HepG2 (cell line): ENCODE measurements at regions not wholly inside any gene's neighbourhood (a gene's known extent, or its start where the extent isn't known, plus 50 kb on each side); places are given as distances from the start of the nearest gene placed in this dataset.

Experiments used
- ATAC-seq: fragments of 200-7000 bp; cut with Tn5 transposase; 3 replicates; pipeline ENCODE4 v1.9.1; 2020; ENCODE audit warnings: mild to moderate bottlenecking, moderate library complexity
- BruUV-seq: library from RNA; stranded (reverse); fragments of 400-500 nt; replicated peaks from 2 replicates; lab custom pipeline; 2021; lab: Mats Ljungman, UMichigan
- CTCF ChIA-PET: fragments of 300-600 bp; formaldehyde crosslinking; extraction: SDS; loops from one replicate; lab custom pipeline; 2021; ENCODE audit warnings: low total read pairs, inconsistent platforms, low intra/inter-chr PET ratio; lab: Yijun Ruan, JAX
- POLR2A ChIA-PET: fragments of 350-600 bp; sonication (Branson Sonifier 250); formaldehyde crosslinking; loops from one replicate; lab custom pipeline; 2020; ENCODE audit warnings: antibody characterized with exemption, inconsistent platforms; lab: Yijun Ruan, JAX
- DNase-seq: peaks from one replicate; pipeline ENCODE4 v3.0.0-alpha.2; 2015; ENCODE audit warnings: low spot score
- FAIRE-seq: peaks from 3 replicates; lab custom pipeline; 2011; peaks lifted over from hg19 to GRCh38; lab: Jason Lieb, UNC
- H2AFZ ChIP-seq: one replicate; pipeline ENCODE4 v1.6.1; 2011; ENCODE audit warnings: low read length, inconsistent platforms
- H3K27ac ChIP-seq: fragments of 300-600 bp; 3 replicates; pipeline ENCODE4 v1.8.0; 2011; ENCODE audit warnings: mixed run types, mild to moderate bottlenecking, mixed read lengths, low read length, inconsistent platforms; ENCODE audit not compliant: insufficient read depth; ENCODE audit errors: extremely low read length
- H3K27me3 ChIP-seq, 2 experiments: fragments of 200-600 bp in 1 of 2; 2 replicates in 1 of 2; 3 replicates in 1 of 2; pipeline versions ENCODE4 v1.6.0 to v1.8.0; 2011; ENCODE audit warnings: low read length in 2 of 2, mild to moderate bottlenecking in 2 of 2, moderate library complexity in 2 of 2, inconsistent platforms in 1 of 2; ENCODE audit not compliant: insufficient read depth in 2 of 2, control insufficient read depth in 1 of 2
- H3K36me3 ChIP-seq, 2 experiments: fragments of 200-600 bp in 1 of 2; replicated peaks in 1 of 2; 2 replicates in 1 of 2; 3 replicates in 1 of 2; pipeline versions ENCODE4 v1.5.1 to v1.8.0; 2011; ENCODE audit warnings: low read length in 2 of 2, inconsistent platforms in 1 of 2; ENCODE audit not compliant: insufficient read depth in 2 of 2, control insufficient read depth in 1 of 2
- H3K4me1 ChIP-seq: 2 replicates; pipeline ENCODE4 v1.5.1; 2012; ENCODE audit warnings: low read length, inconsistent platforms; ENCODE audit not compliant: insufficient read depth
- H3K4me2 ChIP-seq: 2 replicates; pipeline ENCODE4 v1.6.0; 2011; ENCODE audit warnings: low read depth, low read length, inconsistent platforms
- H3K4me3 ChIP-seq, 3 experiments: fragments of 200-600 bp in 1 of 3; sonication (generic), shearing (Covaris generic) in 1 of 3; replicated peaks in 1 of 3; 2 replicates each; pipeline ENCODE4 v1.5.1; 2011 to 2016; ENCODE audit warnings: low read length in 3 of 3, inconsistent platforms in 2 of 3, low read depth in 2 of 3, mild to moderate bottlenecking in 2 of 3, control low read depth in 1 of 3, mixed read lengths in 1 of 3; ENCODE audit not compliant: insufficient read depth in 1 of 3
- H3K79me2 ChIP-seq: one replicate; pipeline ENCODE4 v1.6.1; 2011; ENCODE audit warnings: low read length, inconsistent platforms; ENCODE audit not compliant: insufficient read depth
- H3K9ac ChIP-seq: 2 replicates; pipeline ENCODE4 v1.6.0; 2011; ENCODE audit warnings: mild to moderate bottlenecking, low read depth, low read length, inconsistent platforms; ENCODE audit not compliant: insufficient read depth
- H3K9me3 ChIP-seq: 2 replicates; pipeline ENCODE4 v1.5.1; 2012; ENCODE audit warnings: mild to moderate bottlenecking, low read length
- H4K20me1 ChIP-seq: 2 replicates; pipeline ENCODE4 v1.6.0; 2011; ENCODE audit warnings: inconsistent platforms, mild to moderate bottlenecking, low read length, moderate library complexity; ENCODE audit not compliant: insufficient read depth
- FIP1L1 ChIP-seq: fragments of 200-400 bp; formaldehyde crosslinking; IDR thresholded peaks from 2 replicates; pipeline ENCODE4 v1.6.1; 2018; ENCODE audit warnings: low read depth, mild to moderate bottlenecking, low read length, moderate library complexity, borderline replicate concordance; ENCODE audit not compliant: insufficient read depth
- IRX3 ChIP-seq: sonication (generic); formaldehyde crosslinking; IDR thresholded peaks from 2 replicates; pipeline ENCODE4 v1.8.1; 2023; ENCODE audit warnings: mild to moderate bottlenecking, low read depth, missing genetic modification reagents, borderline replicate concordance
- RORA ChIP-seq: sonication (generic); formaldehyde crosslinking; IDR thresholded peaks from 2 replicates; pipeline ENCODE4 v1.5.0; 2020; ENCODE audit warnings: mild to moderate bottlenecking, missing genetic modification reagents, moderate library complexity
- SNAPC2 ChIP-seq: sonication (generic); formaldehyde crosslinking; IDR thresholded peaks from 2 replicates; pipeline ENCODE4 v1.8.1; 2022; ENCODE audit warnings: mild to moderate bottlenecking, missing genetic modification reagents
- ZBTB21 ChIP-seq: sonication (generic); formaldehyde crosslinking; IDR thresholded peaks from 2 replicates; pipeline ENCODE4 v1.4.0; 2020; ENCODE audit warnings: missing genetic modification reagents
- ZC3H4 ChIP-seq: sonication (generic); formaldehyde crosslinking; IDR thresholded peaks from 2 replicates; pipeline ENCODE4 v1.4.0; 2020; ENCODE audit warnings: missing genetic modification reagents, borderline replicate concordance
- ZMYM4 ChIP-seq: sonication (generic); formaldehyde crosslinking; IDR thresholded peaks from 2 replicates; pipeline ENCODE4 v1.8.1; 2023; ENCODE audit warnings: mild to moderate bottlenecking, missing genetic modification reagents
- ZNF160 ChIP-seq: sonication (generic); formaldehyde crosslinking; IDR thresholded peaks from 2 replicates; pipeline ENCODE4 v1.8.0; 2022; ENCODE audit warnings: mild to moderate bottlenecking, inconsistent platforms, missing genetic modification reagents
- ZNF512 ChIP-seq: sonication (generic); formaldehyde crosslinking; IDR thresholded peaks from 2 replicates; pipeline ENCODE4 v1.4.0; 2020; ENCODE audit warnings: mild to moderate bottlenecking, missing genetic modification reagents
- ZNF550 ChIP-seq: sonication (generic); formaldehyde crosslinking; IDR thresholded peaks from 2 replicates; pipeline ENCODE4 v1.4.0; 2020; ENCODE audit warnings: mild to moderate bottlenecking, missing genetic modification reagents, borderline replicate concordance
- ZNF678 ChIP-seq: sonication (generic); formaldehyde crosslinking; IDR thresholded peaks from 2 replicates; pipeline ENCODE4 v1.4.0; 2020; ENCODE audit warnings: mild to moderate bottlenecking, missing genetic modification reagents
- ZNF816 ChIP-seq: sonication (generic); formaldehyde crosslinking; IDR thresholded peaks from 2 replicates; pipeline ENCODE4 v1.8.0; 2022; ENCODE audit warnings: missing genetic modification reagents, mild to moderate bottlenecking, borderline replicate concordance
- WGBS: methylation state at CpG from one replicate; pipeline ENCODE4 v1.1.6; 2017; ENCODE audit warnings: low lambda C conversion rate; 5-methylcytosine and 5-hydroxymethylcytosine counted together
- in situ Hi-C: cut with HindIII; loops from 2 replicates; pipeline ENCODE4 v1.10.0; 2017; ENCODE audit warnings: low pct_unique_long_range_greater_than_20kb; ENCODE audit not compliant: extremely low pct_ligation_motif_present
- intact Hi-C: fragments of 100-400 bp; cut with micrococcal nuclease; formaldehyde crosslinking; loops from one replicate; pipeline ENCODE4 v1.10.0; 2022; ENCODE audit not compliant: unreplicated experiment

- DNase-seq (no peak), FAIRE-seq (no peak), ATAC-seq (no peak)
- Histone ChIP-seq H3K79me2 (no peaks in the 10 kb centered on the region), H3K9ac (no peak overlapping the region), H3K4me3 (no peak overlapping the region), H3K27me3 (no peaks in the 10 kb centered on the region), H3K4me1 (no peaks in the 10 kb centered on the region), H3K9me3 (no peaks in the 10 kb centered on the region), H2AFZ (no peak overlapping the region), H3K36me3 (no peaks in the 10 kb centered on the region), H3K27ac (no peak overlapping the region), H4K20me1 (no peaks in the 10 kb centered on the region), H3K4me2 (no peak overlapping the region)
- BruUV-seq: no TSS peak
- ChIA-PET POLR2A (no interaction called here), CTCF (no interaction called here)
- WGBS: 5% methylated on average over 5 of the region's 8 CpGs
- intact Hi-C loops (no loop called here), in situ Hi-C loops (no loop called here)
- no peak for TF ChIP-seq FIP1L1
- no peak for TF ChIP-seq ZNF816 (CRISPR knock-in tag)
- TF ChIP-seq ZMYM4 (CRISPR knock-in tag): no peak
- no peak for TF ChIP-seq ZNF512 (CRISPR knock-in tag)
- no peak for TF ChIP-seq ZC3H4
- TF ChIP-seq IRX3 (CRISPR knock-in tag): no peak
- TF ChIP-seq ZBTB21 (CRISPR knock-in tag): no peak
- TF ChIP-seq SNAPC2 (CRISPR knock-in tag): no peak
- no peak for TF ChIP-seq ZNF678 (CRISPR knock-in tag)
- no peak for TF ChIP-seq RORA
- no peak for TF ChIP-seq ZNF160
- no peak for TF ChIP-seq ZNF550 (CRISPR knock-in tag)
These were observed 154.9 kb downstream of the WNT5A start for GRCh38 chr3:55332176-55332575.
